Vagina (tissue), 2 donors: ENCODE measurements at regions not wholly inside any gene's neighbourhood (a gene's known extent, or its start where the extent isn't known, plus 50 kb on each side); places are given as distances from the start of the nearest gene placed in this dataset.

ENCODE experiments used
- DNase-seq, 2 donors: peaks; one replicate each; pipeline ENCODE4 v3.0.0-alpha.2; 2017; ENCODE audit errors: extremely low spot score in 2 of 2
- H3K27ac ChIP-seq: fragments of 200-600 bp; sonication (generic); one replicate; pipeline ENCODE4 v1.5.1; 2019
- H3K27me3 ChIP-seq: fragments of 200-600 bp; sonication (generic); one replicate; pipeline ENCODE4 v1.5.1; 2019
- H3K36me3 ChIP-seq, 2 donors: fragments of 200-600 bp; sonication (generic); one replicate each; pipeline ENCODE4 v1.5.1; 2017 to 2019
- H3K4me1 ChIP-seq: fragments of 200-600 bp; sonication (generic); one replicate; pipeline ENCODE4 v1.5.1; 2019
- H3K4me3 ChIP-seq, 2 donors: fragments of 200-600 bp; sonication (generic); 1 replicate in 1 of 2; 2 replicates in 1 of 2; pipeline ENCODE4 v1.5.1; 2016 to 2019
- H3K9me3 ChIP-seq: fragments of 200-600 bp; sonication (generic); one replicate; pipeline ENCODE4 v1.5.1; 2019
- CTCF ChIP-seq, 3 experiments: fragments of 450-650 bp in 2 of 3; fragments of 200-600 bp in 1 of 3; sonication (generic) in 1 of 3; IDR thresholded peaks; one replicate each; pipeline ENCODE4 v1.5.1; 2017 to 2019; ENCODE audit warnings: antibody characterized with exemption in 3 of 3, mild to moderate bottlenecking in 2 of 3, moderate library complexity in 2 of 3
- POLR2A ChIP-seq, 2 donors: fragments of 450-650 bp; IDR thresholded peaks; one replicate each; pipeline ENCODE4 v1.6.1; 2017; ENCODE audit warnings: antibody characterized with exemption in 2 of 2, mild to moderate bottlenecking in 2 of 2, moderate library complexity in 2 of 2
- POLR2AphosphoS5 ChIP-seq, 2 donors: sonication (generic); formaldehyde crosslinking; IDR thresholded peaks; one replicate each; pipeline ENCODE4 v1.9.0; 2017; ENCODE audit warnings: antibody characterized with exemption in 2 of 2, mild to moderate bottlenecking in 2 of 2, low read depth in 1 of 2; ENCODE audit not compliant: insufficient read depth in 1 of 2
- intact Hi-C: fragments of 100-400 bp; cut with DNase I; formaldehyde crosslinking; loops from one replicate; pipeline ENCODE4 v1.15.1; 2023

DNA sequence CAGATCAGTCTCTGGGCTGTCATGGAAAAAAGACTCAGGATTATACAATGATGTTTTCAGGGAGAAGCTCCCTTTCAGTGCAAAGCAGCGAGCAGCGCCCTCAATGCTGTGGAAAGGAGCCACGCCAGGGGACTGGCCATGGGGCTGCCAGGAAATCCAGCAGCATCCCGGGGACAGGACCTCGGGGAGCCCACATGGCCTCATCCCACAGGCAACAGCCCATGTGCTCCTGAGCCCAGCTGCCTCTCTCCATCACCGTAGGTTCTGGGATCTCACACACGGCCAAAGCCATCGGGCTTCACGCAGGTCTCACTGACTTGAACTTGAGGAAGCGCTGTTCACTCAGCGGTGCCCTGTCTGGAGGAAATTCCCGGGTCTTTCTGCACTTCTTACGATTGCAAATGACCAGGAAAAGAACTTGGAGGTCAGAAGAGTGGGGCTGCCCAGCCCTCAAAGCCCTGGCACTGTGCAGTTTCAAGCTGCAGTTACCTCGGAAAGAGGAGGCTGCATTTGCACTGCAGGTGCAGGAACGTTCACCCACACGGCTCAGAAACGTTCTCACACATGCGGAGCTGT, 125.9 kb upstream of the THBS2 start:
- peak in 1 of 2 donors; percentile 91 for DNase-seq
- no peaks in the 10 kb centered on the region for H3K4me1 ChIP-seq
- no peak overlapping the region for H3K4me3 ChIP-seq
- no peak overlapping the region for H3K27ac ChIP-seq
- H3K27me3 ChIP-seq, result no peaks in the 10 kb centered on the region
- H3K36me3 ChIP-seq, result no peaks in the 10 kb centered on the region
- H3K9me3 ChIP-seq, result no peaks in the 10 kb centered on the region
- TF ChIP-seq POLR2AphosphoS5 (IDR thresholded peaks at IDR 0.05; ENCODE audit: insufficient read depth in 1 of 2, low read depth in 1 of 2) (no peak), CTCF (IDR thresholded peaks at IDR 0.05) (no peak), POLR2A (IDR thresholded peaks at IDR 0.05) (no peak)
- intact Hi-C loops, result no loop called here

GRCh38 chr6:169378620-169379381, 125.2 kb upstream of the THBS2 start:
- Histone ChIP-seq H3K27me3 (no peaks in the 10 kb centered on the region), H3K4me1 (no peaks in the 10 kb centered on the region), H3K9me3 (no peaks in the 10 kb centered on the region), H3K36me3 (no peaks in the 10 kb centered on the region), H3K4me3 (no peak overlapping the region), H3K27ac (no peak overlapping the region)
- intact Hi-C loops, result no loop called here
- DNase-seq, result peak in 1 of 2 donors; percentile 85
- no peak for TF ChIP-seq CTCF (IDR thresholded peaks at IDR 0.05)
- TF ChIP-seq POLR2A (IDR thresholded peaks at IDR 0.05), result no peak
- no peak for TF ChIP-seq POLR2AphosphoS5 (IDR thresholded peaks at IDR 0.05; ENCODE audit: insufficient read depth in 1 of 2, low read depth in 1 of 2)

DNA sequence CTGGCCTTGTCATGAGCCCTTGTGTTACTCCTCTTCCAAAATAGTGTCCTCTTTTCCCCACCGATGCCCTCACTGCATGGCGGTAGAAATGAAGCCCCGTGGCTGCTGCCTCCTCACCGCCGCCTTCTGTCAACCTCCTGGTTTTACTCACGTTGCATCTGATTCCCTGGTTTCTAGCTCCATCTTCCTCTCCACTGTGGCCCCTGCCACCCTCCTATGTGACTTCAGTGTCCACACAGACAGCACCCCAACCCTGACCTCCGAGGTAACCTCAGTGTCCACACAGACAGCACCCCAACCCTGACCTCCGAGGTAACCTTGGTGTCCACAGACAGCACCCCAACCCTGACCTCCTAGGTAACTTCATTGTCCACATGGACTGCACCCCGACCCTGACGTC, 122.8 kb upstream of the THBS2 start:
- no peaks in the 10 kb centered on the region for H3K36me3 ChIP-seq
- no peaks in the 10 kb centered on the region for H3K9me3 ChIP-seq
- TF ChIP-seq POLR2AphosphoS5 (IDR thresholded peaks at IDR 0.05; ENCODE audit: insufficient read depth in 1 of 2, low read depth in 1 of 2) (no peak), CTCF (IDR thresholded peaks at IDR 0.05) (no peak), POLR2A (IDR thresholded peaks at IDR 0.05) (no peak)
- H3K27ac ChIP-seq, result no peak overlapping the region
- peak in 1 of 2 donors; percentile 52 for DNase-seq
- intact Hi-C loops, result no loop called here
- no peaks in the 10 kb centered on the region for H3K4me1 ChIP-seq
- H3K27me3 ChIP-seq, result no peaks in the 10 kb centered on the region
- H3K4me3 ChIP-seq, result no peak overlapping the region

DNA sequence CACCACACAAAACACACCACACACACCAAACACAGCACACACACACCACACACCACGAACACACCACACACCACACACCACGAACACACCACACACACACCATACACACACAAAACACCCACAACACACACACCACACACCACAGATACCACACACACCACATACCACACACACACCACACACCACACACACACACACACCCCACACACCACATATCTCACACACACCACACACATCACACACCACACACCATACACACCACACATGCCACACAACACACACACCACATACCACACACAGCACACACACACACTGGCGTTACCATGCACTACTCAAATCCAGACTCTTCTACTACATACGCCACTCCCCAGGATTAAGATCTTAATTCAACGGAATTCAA, 118.9 kb upstream of the THBS2 start:
- H3K27me3 ChIP-seq, result no peaks in the 10 kb centered on the region
- H3K4me3 ChIP-seq, result no peak overlapping the region
- no peaks in the 10 kb centered on the region for H3K4me1 ChIP-seq
- TF ChIP-seq POLR2AphosphoS5 (IDR thresholded peaks at IDR 0.05; ENCODE audit: insufficient read depth in 1 of 2, low read depth in 1 of 2) (no peak), CTCF (IDR thresholded peaks at IDR 0.05) (no peak), POLR2A (IDR thresholded peaks at IDR 0.05) (no peak)
- no peak overlapping the region for H3K27ac ChIP-seq
- intact Hi-C loops, result no loop called here
- H3K9me3 ChIP-seq, result no peaks in the 10 kb centered on the region
- DNase-seq, result no peak
- no peaks in the 10 kb centered on the region for H3K36me3 ChIP-seq
